DND-41 (cell line): ENCODE measurements at regions not wholly inside any gene's neighbourhood (a gene's known extent, or its start where the extent isn't known, plus 50 kb on each side); places are given as distances from the start of the nearest gene placed in this dataset.
"Not testable (repeated sequence)": the region's sequence is repeated elsewhere in the genome, so short reads cannot be mapped to it uniquely, and the experiment has no call there.

Experiments
- ATAC-seq: fragments of 200-7000 bp; cut with Tn5 transposase; 3 replicates; pipeline ENCODE4 v1.9.1; 2021; ENCODE audit warnings: low read depth; ENCODE audit not compliant: insufficient read depth
- DNase-seq: peaks from one replicate; pipeline ENCODE4 v3.0.0-alpha.2; 2020
- H2AFZ ChIP-seq: 2 replicates; pipeline ENCODE4 v1.6.0; 2012; ENCODE audit warnings: low read depth, low read length
- H3K27ac ChIP-seq: 2 replicates; pipeline ENCODE4 v1.5.1; 2012; ENCODE audit warnings: low read length, inconsistent platforms
- H3K27me3 ChIP-seq: fragments of 200-600 bp; sonication (generic); 2 replicates; pipeline ENCODE4 v1.6.0; 2012; ENCODE audit warnings: low read length, mild to moderate bottlenecking, inconsistent platforms; ENCODE audit not compliant: insufficient read depth, poor library complexity
- H3K36me3 ChIP-seq: 2 replicates; pipeline ENCODE4 v1.5.1; 2012; ENCODE audit warnings: low read length, inconsistent platforms; ENCODE audit not compliant: insufficient read depth
- H3K4me1 ChIP-seq: 2 replicates; pipeline ENCODE4 v1.5.1; 2012; ENCODE audit warnings: mild to moderate bottlenecking, low read length; ENCODE audit not compliant: insufficient read depth
- H3K4me2 ChIP-seq: 2 replicates; pipeline ENCODE4 v1.6.0; 2012; ENCODE audit warnings: mild to moderate bottlenecking, moderate library complexity, low read length, inconsistent platforms; ENCODE audit not compliant: insufficient read depth
- H3K4me3 ChIP-seq, 2 experiments: fragments of 200-600 bp in 1 of 2; shearing (Covaris generic) in 1 of 2; 2 replicates each; pipeline ENCODE4 v1.5.1; 2012 to 2016; ENCODE audit warnings: inconsistent platforms in 2 of 2, low read length in 2 of 2, mild to moderate bottlenecking in 2 of 2, low read depth in 1 of 2, moderate library complexity in 1 of 2
- H3K79me2 ChIP-seq: 2 replicates; pipeline ENCODE4 v1.6.0; 2012; ENCODE audit warnings: low read length, inconsistent platforms; ENCODE audit not compliant: insufficient read depth
- H3K9ac ChIP-seq: 2 replicates; pipeline ENCODE4 v1.6.0; 2012; ENCODE audit warnings: low read depth, mild to moderate bottlenecking, inconsistent platforms, low read length, moderate library complexity
- H3K9me3 ChIP-seq: 2 replicates; pipeline ENCODE4 v1.5.1; 2012; ENCODE audit warnings: low read length, moderate library complexity, mild to moderate bottlenecking, inconsistent platforms; ENCODE audit not compliant: insufficient read depth, severe bottlenecking
- H4K20me1 ChIP-seq: 2 replicates; pipeline ENCODE4 v1.6.0; 2012; ENCODE audit warnings: low read length; ENCODE audit not compliant: insufficient read depth
- EZH2 ChIP-seq: IDR thresholded peaks from 3 replicates; pipeline ENCODE4 v1.6.1; 2012; ENCODE audit warnings: borderline replicate concordance, low read depth, mild to moderate bottlenecking, moderate library complexity, low read length, inconsistent platforms; ENCODE audit not compliant: severe bottlenecking
- TF ChIP-seq, protein P1 (sequence below): IDR thresholded peaks from 2 replicates; pipeline ENCODE4 v1.5.1; 2012; ENCODE audit warnings: borderline replicate concordance, low read length, moderate library complexity, mild to moderate bottlenecking; ENCODE audit not compliant: poor library complexity, severe bottlenecking; ENCODE audit errors: extremely low read depth

DNA sequence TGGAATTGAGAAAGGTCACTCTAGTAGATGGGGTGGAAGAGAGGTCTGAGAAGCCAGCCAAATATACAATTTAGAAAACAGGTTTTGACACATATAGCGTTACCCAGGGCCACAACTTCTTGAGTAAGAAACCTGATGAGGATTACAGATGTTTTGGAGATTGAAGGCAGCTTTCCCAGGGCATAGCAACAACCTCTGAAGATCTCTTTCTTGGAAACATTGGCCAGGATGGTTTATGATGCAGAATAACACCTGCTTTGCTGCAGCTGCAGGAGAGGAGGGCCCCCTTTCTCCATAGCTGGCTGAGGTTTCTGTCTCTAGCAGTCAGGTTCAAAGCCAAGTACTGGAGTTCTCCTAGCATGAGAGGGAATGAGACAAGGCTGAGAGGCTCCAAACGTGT is 75.1 kb upstream of the NUP50 start:
- ATAC-seq (no peak), DNase-seq (no peak)
- H3K36me3 ChIP-seq, result no peaks in the 10 kb centered on the region
- no peaks in the 10 kb centered on the region for H3K79me2 ChIP-seq
- no peak overlapping the region for H3K4me3 ChIP-seq
- no peak overlapping the region for H3K27ac ChIP-seq
- TF ChIP-seq EZH2, result no peak
- TF ChIP-seq, protein P1, sequence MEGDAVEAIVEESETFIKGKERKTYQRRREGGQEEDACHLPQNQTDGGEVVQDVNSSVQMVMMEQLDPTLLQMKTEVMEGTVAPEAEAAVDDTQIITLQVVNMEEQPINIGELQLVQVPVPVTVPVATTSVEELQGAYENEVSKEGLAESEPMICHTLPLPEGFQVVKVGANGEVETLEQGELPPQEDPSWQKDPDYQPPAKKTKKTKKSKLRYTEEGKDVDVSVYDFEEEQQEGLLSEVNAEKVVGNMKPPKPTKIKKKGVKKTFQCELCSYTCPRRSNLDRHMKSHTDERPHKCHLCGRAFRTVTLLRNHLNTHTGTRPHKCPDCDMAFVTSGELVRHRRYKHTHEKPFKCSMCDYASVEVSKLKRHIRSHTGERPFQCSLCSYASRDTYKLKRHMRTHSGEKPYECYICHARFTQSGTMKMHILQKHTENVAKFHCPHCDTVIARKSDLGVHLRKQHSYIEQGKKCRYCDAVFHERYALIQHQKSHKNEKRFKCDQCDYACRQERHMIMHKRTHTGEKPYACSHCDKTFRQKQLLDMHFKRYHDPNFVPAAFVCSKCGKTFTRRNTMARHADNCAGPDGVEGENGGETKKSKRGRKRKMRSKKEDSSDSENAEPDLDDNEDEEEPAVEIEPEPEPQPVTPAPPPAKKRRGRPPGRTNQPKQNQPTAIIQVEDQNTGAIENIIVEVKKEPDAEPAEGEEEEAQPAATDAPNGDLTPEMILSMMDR, result no peak
- no peaks in the 10 kb centered on the region for H3K27me3 ChIP-seq
- H3K4me1 ChIP-seq, result no peaks in the 10 kb centered on the region
- H4K20me1 ChIP-seq, result no peaks in the 10 kb centered on the region
- H2AFZ ChIP-seq, result no peak overlapping the region
- H3K9ac ChIP-seq, result no peak overlapping the region
- H3K4me2 ChIP-seq, result no peak overlapping the region
- H3K9me3 ChIP-seq, result no peaks in the 10 kb centered on the region

GRCh38 chr22:45090497-45090910 is 73.2 kb upstream of the NUP50 start:
- Histone ChIP-seq H3K27me3 (no peaks in the 10 kb centered on the region), H3K4me3 (no peak overlapping the region), H3K4me2 (no peak overlapping the region), H3K9ac (no peak overlapping the region), H3K4me1 (no peaks in the 10 kb centered on the region), H3K9me3 (no peaks in the 10 kb centered on the region), H3K79me2 (no peaks in the 10 kb centered on the region), H2AFZ (no peak overlapping the region), H3K36me3 (no peaks in the 10 kb centered on the region), H4K20me1 (no peaks in the 10 kb centered on the region), H3K27ac (no peak overlapping the region)
- no peak for TF ChIP-seq EZH2
- TF ChIP-seq, protein P1, result no peak
- ATAC-seq (no peak), DNase-seq (no peak)

DNA sequence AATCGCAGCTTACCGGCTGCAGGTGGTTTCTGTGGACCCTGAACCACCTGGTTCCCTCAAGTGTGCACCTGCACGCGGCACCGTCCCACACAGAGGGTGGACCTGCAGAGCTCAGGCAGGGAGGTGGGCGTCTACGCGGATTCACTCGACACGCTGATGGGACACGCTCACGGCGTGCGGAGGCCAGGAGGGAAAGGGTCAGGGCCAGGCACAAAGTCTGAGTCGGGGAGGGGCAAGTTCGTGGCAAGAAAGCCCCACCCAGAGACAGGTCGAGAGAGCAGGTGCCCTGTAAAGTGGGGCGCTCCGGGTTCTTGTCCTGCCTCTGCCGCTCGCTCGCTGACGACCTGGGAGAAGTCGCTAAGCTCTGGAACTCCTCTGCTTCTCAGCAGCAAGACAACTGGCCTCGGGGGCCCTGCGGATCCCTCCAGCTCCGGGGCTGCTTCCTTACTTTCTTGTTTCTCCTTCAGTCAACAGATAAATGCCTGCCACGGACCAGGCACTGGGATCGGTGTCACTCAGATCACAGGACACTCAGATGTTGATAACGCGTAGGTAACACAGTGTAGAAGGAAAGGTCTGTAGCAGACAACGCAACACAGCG is 72.4 kb upstream of the NUP50 start:
- H3K9me3 ChIP-seq, result no peaks in the 10 kb centered on the region
- no peaks in the 10 kb centered on the region for H3K4me1 ChIP-seq
- H3K36me3 ChIP-seq, result no peaks in the 10 kb centered on the region
- ATAC-seq (no peak), DNase-seq (no peak)
- H3K4me2 ChIP-seq, result no peak overlapping the region
- H3K27me3 ChIP-seq, result no peaks in the 10 kb centered on the region
- no peak overlapping the region for H3K4me3 ChIP-seq
- no peak overlapping the region for H3K9ac ChIP-seq
- TF ChIP-seq EZH2, result no peak
- TF ChIP-seq, protein P1, result no peak
- H3K27ac ChIP-seq, result no peak overlapping the region
- H4K20me1 ChIP-seq, result no peaks in the 10 kb centered on the region
- no peaks in the 10 kb centered on the region for H3K79me2 ChIP-seq
- H2AFZ ChIP-seq, result no peak overlapping the region

- not testable (repeated sequence) for DNase-seq, H3K4me2 ChIP-seq, H3K27me3 ChIP-seq, H4K20me1 ChIP-seq, H3K4me1 ChIP-seq, H3K27ac ChIP-seq, H3K36me3 ChIP-seq, H3K9ac ChIP-seq, H3K79me2 ChIP-seq, H3K4me3 ChIP-seq, H3K9me3 ChIP-seq, H2AFZ ChIP-seq, ATAC-seq
Measured at GRCh38 chr22:45091875-45092274, 71.8 kb upstream of the NUP50 start.
